HuH-7 (cell line): ENCODE measurements at regions not wholly inside any gene's neighbourhood (a gene's known extent, or its start where the extent isn't known, plus 50 kb on each side); places are given as distances from the start of the nearest gene placed in this dataset.

Experiments
- DNase-seq: peaks from one replicate; pipeline ENCODE4 v3.0.0; 2011; ENCODE audit warnings: low spot score

GRCh38 chrX:22664826-22665225, 334.9 kb upstream of the DDX53 start:
- no peak for DNase-seq

DNA sequence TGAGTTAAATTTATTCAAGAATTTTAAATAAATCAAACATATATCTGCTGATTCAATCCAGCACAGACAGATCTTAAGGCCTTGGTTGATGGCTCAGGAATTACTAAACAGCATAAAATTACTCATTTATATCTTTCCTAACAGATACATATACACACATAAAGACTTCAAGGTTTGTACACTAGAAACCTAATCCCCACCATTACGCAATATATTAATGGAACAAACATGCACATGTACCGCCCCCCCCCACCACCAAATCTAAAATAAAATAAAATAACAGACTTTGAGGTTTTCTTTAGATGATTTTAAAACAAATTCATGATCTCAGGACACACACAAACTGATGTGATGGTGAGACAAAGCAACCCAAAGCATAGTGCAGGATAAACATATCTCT, 333.9 kb upstream of the DDX53 start:
- DNase-seq = no peak

DNA sequence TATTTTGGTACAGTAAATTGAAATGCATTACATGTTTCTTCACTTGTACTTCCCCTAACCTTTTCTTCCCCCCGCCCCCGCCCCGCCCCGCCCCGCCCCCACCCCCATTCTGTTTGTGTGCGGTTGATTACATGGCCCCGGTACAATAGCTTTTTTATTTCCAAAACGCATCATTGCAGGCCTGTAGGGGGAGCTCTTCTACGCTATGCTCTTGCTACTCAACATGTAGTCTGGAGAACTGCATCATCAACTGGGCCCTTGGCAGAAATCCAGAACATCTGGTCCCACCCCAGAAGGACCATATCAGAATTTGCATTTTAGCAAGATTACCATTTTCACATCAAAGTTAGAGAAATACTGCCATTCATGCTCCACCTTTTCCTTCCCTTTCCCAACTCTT, 333.3 kb upstream of the DDX53 start:
- DNase-seq = peak; percentile 4

GRCh38 chrX:22674932-22675331, 324.8 kb upstream of the DDX53 start:
- no peak for DNase-seq

GRCh38 chrX:22686138-22686541, 313.6 kb upstream of the DDX53 start:
- no peak for DNase-seq

GRCh38 chrX:22689290-22689689, 310.5 kb upstream of the DDX53 start:
- DNase-seq = no peak

DNA sequence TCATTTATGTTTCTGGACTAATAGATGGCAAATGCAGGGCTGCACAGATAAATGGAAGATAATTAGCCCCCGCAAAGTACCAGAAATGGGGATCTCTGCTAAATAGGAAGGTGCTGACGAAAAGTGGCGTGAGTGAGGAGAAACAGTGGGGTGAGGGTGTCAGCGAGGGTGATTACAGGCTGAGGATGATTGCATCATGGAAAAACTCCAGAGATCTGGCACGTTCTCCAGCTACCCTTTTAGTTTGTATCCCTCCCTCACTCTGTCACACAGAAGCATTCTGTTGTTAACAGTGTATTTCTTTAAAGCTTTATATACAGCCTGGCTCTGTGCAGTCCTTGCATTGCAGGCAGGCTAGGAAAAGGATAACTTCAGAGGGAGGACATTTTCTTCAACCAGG, 309.6 kb upstream of the DDX53 start:
- DNase-seq = no peak

GRCh38 chrX:22691966-22692565, 307.7 kb upstream of the DDX53 start:
- no peak for DNase-seq

DNA sequence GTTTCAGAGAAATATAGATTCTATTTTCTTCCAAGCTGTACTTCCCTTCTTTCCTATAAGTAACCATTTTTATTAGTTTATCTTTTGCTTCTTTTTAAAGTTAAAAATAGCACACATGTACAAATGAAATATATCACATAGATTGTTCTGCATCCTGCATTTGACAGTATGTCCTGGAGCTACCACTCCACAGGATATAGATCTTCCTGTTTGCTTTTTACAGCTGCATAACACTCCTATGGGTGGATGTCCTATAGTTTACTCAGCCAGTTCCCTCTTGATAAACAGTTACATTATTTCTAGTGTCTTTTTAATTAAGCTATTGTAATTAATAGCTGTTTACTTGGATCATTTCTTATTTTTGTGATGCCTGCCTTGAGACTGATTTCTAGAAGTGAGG, 301.6 kb upstream of the DDX53 start:
- no peak for DNase-seq

GRCh38 chrX:22699581-22700091, 300.1 kb upstream of the DDX53 start:
- DNase-seq = no peak

DNA sequence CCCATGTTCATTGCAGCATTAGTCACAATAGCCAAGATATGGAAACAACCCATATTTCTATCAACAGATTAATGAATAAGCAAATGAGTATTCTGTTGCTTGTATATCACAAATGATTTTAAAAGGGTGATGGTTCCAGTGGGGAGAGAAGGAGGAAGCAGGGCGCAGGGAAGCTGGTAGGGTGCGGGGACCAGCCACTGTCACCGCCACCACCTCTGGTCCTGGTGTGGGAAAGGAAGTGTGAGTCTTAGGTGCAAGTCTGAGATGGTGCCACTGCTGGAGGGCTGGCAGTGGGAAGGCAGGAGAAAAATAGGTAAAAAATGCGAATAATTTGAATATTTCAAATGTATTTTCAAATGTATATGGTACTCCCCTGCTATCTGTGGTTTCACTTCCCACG, 286.8 kb upstream of the DDX53 start:
- no peak for DNase-seq

GRCh38 chrX:22730542-22730941, 269.2 kb upstream of the DDX53 start:
- no peak for DNase-seq

DNA sequence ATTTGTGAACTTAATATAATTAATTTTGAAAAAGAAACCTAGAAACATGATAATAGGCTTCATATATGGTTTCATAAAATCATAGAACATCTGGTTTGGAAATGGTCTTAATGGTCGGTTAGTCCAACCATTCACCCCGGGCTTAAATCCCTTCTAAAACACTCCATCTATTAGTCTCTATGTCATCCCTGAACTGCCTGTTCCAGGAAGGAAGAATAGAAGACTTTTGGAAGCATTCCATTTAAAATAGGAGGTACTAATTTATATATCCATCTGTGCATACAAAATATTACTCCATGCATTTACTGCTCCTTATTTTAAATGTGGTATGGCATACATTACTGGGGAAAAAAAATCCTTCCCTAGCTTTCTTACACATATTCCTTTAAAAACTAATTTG, 262.2 kb upstream of the DDX53 start:
- no peak for DNase-seq

DNA sequence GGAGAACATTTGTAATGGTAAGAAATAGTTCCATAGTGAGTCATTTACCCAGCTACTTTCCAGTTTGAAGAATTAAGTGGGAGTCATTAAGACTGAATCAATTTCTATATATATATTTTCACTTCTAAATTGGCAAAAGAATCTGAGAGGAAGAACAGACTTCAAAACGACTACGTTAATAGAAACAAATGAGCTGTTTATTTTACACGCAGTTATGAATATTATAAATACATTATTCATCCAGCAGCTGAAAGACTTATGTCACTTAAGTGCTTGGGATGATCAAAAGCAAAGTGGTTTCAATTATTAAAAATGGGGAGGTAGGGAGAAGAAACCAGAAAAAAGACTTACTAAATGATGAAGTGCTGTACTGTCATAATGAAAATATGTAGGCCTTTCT, 260.5 kb upstream of the DDX53 start:
- no peak for DNase-seq

DNA sequence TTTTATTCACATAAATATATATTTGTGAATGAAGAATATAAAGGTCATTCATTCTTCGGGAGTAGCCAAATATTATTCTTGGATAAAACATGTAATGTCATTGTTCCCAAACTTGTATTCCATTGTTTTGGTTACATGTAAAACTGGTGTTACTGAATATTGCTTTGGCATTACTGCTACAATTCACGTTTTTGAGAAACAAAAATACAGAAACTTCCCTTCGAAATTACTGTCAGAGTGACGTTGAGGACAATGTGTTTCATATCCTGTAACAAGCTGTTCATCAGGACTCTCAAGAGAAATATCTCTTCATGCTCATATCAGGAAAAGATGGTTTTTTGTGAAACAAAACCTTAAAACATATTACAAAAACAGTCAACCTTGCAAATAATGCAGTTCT, 258.9 kb upstream of the DDX53 start:
- no peak for DNase-seq

- no peak for DNase-seq
Measured at GRCh38 chrX:22742174-22742573, 257.6 kb upstream of the DDX53 start.

GRCh38 chrX:22746081-22746480, 253.7 kb upstream of the DDX53 start:
- no peak for DNase-seq

- peak; percentile 1 for DNase-seq
Measured at GRCh38 chrX:22748093-22748999, 251.4 kb upstream of the DDX53 start.

DNA sequence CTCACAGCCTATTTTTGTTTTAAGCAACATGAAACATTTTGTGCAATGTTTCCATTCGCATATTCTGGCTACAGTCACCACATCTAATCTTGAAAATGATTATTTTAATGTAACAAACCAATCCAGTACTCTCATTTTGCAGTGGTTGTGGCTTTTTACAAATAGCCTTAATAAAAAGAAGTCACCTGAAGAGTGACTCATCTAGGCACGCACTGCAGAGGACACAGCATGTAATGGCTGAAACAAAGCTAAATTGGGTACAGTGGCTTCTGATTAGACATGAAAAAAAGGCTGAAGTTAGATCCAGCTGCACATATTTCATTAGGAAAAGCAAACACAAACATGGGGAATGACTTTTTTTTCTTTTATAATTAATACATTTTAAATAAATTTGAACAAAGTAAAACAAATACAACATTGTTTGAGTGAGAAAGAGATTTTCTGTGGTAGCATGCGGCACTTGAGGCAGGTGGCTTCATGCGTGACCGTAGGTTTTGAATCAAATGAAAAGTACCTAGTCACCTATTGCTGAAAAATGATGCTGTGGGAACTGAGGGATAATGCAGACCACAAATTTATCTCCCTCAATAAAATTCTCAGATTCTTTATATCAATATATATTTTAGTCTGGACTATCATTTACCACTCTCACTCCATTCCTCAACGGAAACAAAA, 240.8 kb upstream of the DDX53 start:
- DNase-seq = no peak

- no peak for DNase-seq
Measured at GRCh38 chrX:22760513-22761057, 239.2 kb upstream of the DDX53 start.

DNA sequence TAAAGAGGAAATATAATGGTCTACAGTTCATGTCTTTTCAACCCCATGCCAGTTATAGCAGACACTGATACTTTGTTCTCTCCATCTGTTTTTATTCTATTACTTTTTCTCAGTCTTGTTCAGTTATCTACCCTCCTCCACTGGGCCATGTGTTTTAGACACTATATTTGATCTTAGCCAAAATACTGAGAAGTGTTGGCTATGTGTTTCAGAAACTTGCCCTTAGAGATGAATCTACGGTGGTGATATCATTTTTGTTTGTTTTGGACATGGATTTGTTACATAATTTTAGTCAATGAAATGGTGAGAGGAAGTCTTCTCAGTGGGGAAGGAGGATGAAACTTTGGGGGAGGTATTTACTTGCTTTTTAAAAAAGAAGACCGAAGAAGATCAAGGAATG, 211.5 kb upstream of the DDX53 start:
- DNase-seq = no peak

DNA sequence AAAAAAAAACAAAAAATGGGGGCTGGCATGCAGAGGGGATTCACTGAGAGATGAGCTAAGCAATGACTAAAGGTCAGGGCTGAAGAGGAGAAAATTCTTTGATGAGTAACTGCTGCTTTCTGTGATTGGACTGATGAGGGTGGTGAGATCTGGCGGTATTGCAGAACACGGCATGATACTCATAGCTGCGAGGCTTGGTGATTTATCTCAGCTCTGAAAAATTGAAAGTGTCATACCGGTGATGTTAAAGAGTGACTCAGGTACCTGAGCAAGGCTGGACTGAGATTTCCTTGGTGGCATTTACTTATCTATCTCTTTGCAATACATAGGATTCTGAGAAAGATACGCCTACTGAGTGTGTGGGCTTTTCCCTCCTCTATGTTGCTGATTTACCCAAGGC, 204.1 kb upstream of the DDX53 start:
- no peak for DNase-seq

DNA sequence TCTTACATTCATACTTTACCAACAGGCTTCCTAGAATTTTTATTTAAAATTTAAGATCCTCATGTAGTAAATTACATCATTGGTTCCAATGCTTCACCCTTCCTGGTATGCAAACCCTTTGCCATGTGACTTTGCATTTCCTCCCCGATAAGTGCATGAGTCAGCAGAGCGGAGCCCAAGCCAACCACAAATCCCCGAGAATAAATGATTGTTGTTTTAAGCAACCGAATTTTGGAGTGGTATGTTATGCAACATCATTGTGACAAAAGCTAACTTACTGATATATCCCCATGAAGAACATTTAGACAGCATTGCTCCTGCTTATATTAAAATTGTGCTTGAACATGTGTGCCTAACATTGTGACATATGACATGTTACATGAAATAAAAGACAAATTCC, 199.4 kb upstream of the DDX53 start:
- no peak for DNase-seq
